ENCODE measurements at regions not wholly inside any gene's neighbourhood (a gene's known extent, or its start where the extent isn't known, plus 50 kb on each side); places are given as distances from the start of the nearest gene placed in this dataset.
"Not testable (repeated sequence)": the region's sequence is repeated elsewhere in the genome, so short reads cannot be mapped to it uniquely, and the experiment has no call there.

GRCh38 chr4:9696561-9696960 lies 84.9 kb upstream of the DRD5 start:
- not testable (repeated sequence) for TF ChIP-seq POLR2A (IDR thresholded peaks at IDR 0.05; ENCODE audit: low read depth, low read length); TAF1 (IDR thresholded peaks at IDR 0.05; ENCODE audit: borderline replicate concordance, low read depth, low read length); POLR2AphosphoS5 (IDR thresholded peaks at IDR 0.05; ENCODE audit: low read depth, low read length)

Measured in GM12892 (cell line).